Osteocyte (in vitro differentiated cells): ENCODE measurements at regions not wholly inside any gene's neighbourhood (a gene's known extent, or its start where the extent isn't known, plus 50 kb on each side); places are given as distances from the start of the nearest gene placed in this dataset.

Source experiments
- DNase-seq: peaks from one replicate; pipeline ENCODE4 v3.0.0; 2021; ENCODE audit warnings: mixed read lengths; ENCODE audit not compliant: unreplicated experiment; ENCODE audit errors: extremely low spot score
- H3K27ac Mint-ChIP-seq: one replicate; pipeline ENCODE4 v1.8.0; 2021; ENCODE audit warnings: mild to moderate bottlenecking, mixed read lengths; ENCODE audit not compliant: unreplicated experiment
- H3K27me3 Mint-ChIP-seq: one replicate; pipeline ENCODE4 v1.8.0; 2021; ENCODE audit warnings: mixed read lengths; ENCODE audit not compliant: unreplicated experiment
- H3K36me3 Mint-ChIP-seq: one replicate; pipeline ENCODE4 v1.8.0; 2021; ENCODE audit warnings: mixed read lengths; ENCODE audit not compliant: unreplicated experiment
- H3K4me1 Mint-ChIP-seq: one replicate; pipeline ENCODE4 v1.8.0; 2021; ENCODE audit warnings: mixed read lengths; ENCODE audit not compliant: unreplicated experiment
- H3K4me3 Mint-ChIP-seq: one replicate; pipeline ENCODE4 v1.8.0; 2021; ENCODE audit warnings: mild to moderate bottlenecking, moderate library complexity, mixed read lengths; ENCODE audit not compliant: unreplicated experiment
- H3K9me3 Mint-ChIP-seq: one replicate; pipeline ENCODE4 v1.8.0; 2021; ENCODE audit warnings: mixed read lengths; ENCODE audit not compliant: unreplicated experiment
- CTCF ChIP-seq: fragments of 200-600 bp; sonication (generic); IDR thresholded peaks from 2 replicates; pipeline ENCODE4 v1.5.0; 2021; ENCODE audit warnings: antibody characterized with exemption, mild to moderate bottlenecking, moderate library complexity

GRCh38 chr12:67073336-67073735, 195.8 kb upstream of the CAND1 start:
- Mint-ChIP-seq H3K4me1 (peaks cover 11% of the 10 kb centered on the region), H3K4me3 (no peak overlapping the region), H3K27me3 (peaks cover 14% of the 10 kb centered on the region), H3K36me3 (no peaks in the 10 kb centered on the region), H3K27ac (no peak overlapping the region), H3K9me3 (no peaks in the 10 kb centered on the region)
- DNase-seq = no peak
- no peak for TF ChIP-seq CTCF

- peaks cover 8% of the 10 kb centered on the region for H3K4me1 Mint-ChIP-seq
- no peak overlapping the region for H3K27ac Mint-ChIP-seq
- no peak for DNase-seq
- no peak overlapping the region for H3K4me3 Mint-ChIP-seq
- H3K9me3 Mint-ChIP-seq = no peaks in the 10 kb centered on the region
- TF ChIP-seq CTCF = no peak
- peaks cover 17% of the 10 kb centered on the region for H3K27me3 Mint-ChIP-seq
- H3K36me3 Mint-ChIP-seq = no peaks in the 10 kb centered on the region
These were observed 195.1 kb upstream of the CAND1 start for GRCh38 chr12:67074072-67074471.

- no peak for DNase-seq
These were observed 191.5 kb upstream of the CAND1 start for GRCh38 chr12:67077617-67078016.

GRCh38 chr12:67078957-67079356, 190.2 kb upstream of the CAND1 start:
- H3K27me3 Mint-ChIP-seq = peaks cover 49% of the 10 kb centered on the region
- H3K36me3 Mint-ChIP-seq = no peaks in the 10 kb centered on the region
- no peak overlapping the region for H3K4me3 Mint-ChIP-seq
- no peak for TF ChIP-seq CTCF
- no peak for DNase-seq
- H3K4me1 Mint-ChIP-seq = no peaks in the 10 kb centered on the region
- H3K9me3 Mint-ChIP-seq = no peaks in the 10 kb centered on the region
- no peak overlapping the region for H3K27ac Mint-ChIP-seq

More at GRCh38 chr12:67077617-67078016, 191.5 kb upstream of the CAND1 start:
- TF ChIP-seq CTCF = no peak
- no peaks in the 10 kb centered on the region for H3K36me3 Mint-ChIP-seq
- no peaks in the 10 kb centered on the region for H3K4me1 Mint-ChIP-seq
- H3K27me3 Mint-ChIP-seq = peaks cover 45% of the 10 kb centered on the region
- no peaks in the 10 kb centered on the region for H3K9me3 Mint-ChIP-seq
- H3K4me3 Mint-ChIP-seq = no peak overlapping the region
- no peak overlapping the region for H3K27ac Mint-ChIP-seq

- H3K36me3 Mint-ChIP-seq = no peaks in the 10 kb centered on the region
- peaks cover 44% of the 10 kb centered on the region for H3K27me3 Mint-ChIP-seq
- H3K9me3 Mint-ChIP-seq = no peaks in the 10 kb centered on the region
- no peak for DNase-seq
- H3K4me1 Mint-ChIP-seq = no peaks in the 10 kb centered on the region
- H3K27ac Mint-ChIP-seq = no peak overlapping the region
- no peak for TF ChIP-seq CTCF
- no peak overlapping the region for H3K4me3 Mint-ChIP-seq
These were observed 188.5 kb upstream of the CAND1 start for GRCh38 chr12:67080637-67081036.
